NCI-H2196 (cell line): ENCODE measurements at regions not wholly inside any gene's neighbourhood (a gene's known extent, or its start where the extent isn't known, plus 50 kb on each side); places are given as distances from the start of the nearest gene placed in this dataset.

ENCODE experiments used
- DNase-seq: peaks from one replicate; lab custom pipeline; 2025; ENCODE audit not compliant: unreplicated experiment; lab: John Stamatoyannopoulos, UW

GRCh38 chr9:89744730-89745129 is 139.9 kb downstream of the GADD45G start:
- DNase-seq, result no peak

GRCh38 chr9:89745601-89746376 is 141.0 kb downstream of the GADD45G start:
- DNase-seq, result no peak

- no peak for DNase-seq
Measured at GRCh38 chr9:89746385-89747116, 141.7 kb downstream of the GADD45G start.

- DNase-seq, result no peak
Measured at GRCh38 chr9:89747596-89747995, 142.8 kb downstream of the GADD45G start.

- no peak for DNase-seq
Measured at GRCh38 chr9:89748021-89748670, 143.3 kb downstream of the GADD45G start.

- no peak for DNase-seq
Measured at GRCh38 chr9:89748831-89749499, 144.2 kb downstream of the GADD45G start.

GRCh38 chr9:89749500-89750116 is 144.8 kb downstream of the GADD45G start:
- DNase-seq, result no peak

GRCh38 chr9:89750117-89750791 is 145.4 kb downstream of the GADD45G start:
- DNase-seq, result no peak

GRCh38 chr9:89751079-89751825 is 146.4 kb downstream of the GADD45G start:
- DNase-seq, result no peak

GRCh38 chr9:89752154-89752553 is 147.3 kb downstream of the GADD45G start:
- no peak for DNase-seq

- DNase-seq, result no peak
Measured at GRCh38 chr9:89753472-89754055, 148.8 kb downstream of the GADD45G start.

- no peak for DNase-seq
Measured at GRCh38 chr9:89754193-89754592, 149.4 kb downstream of the GADD45G start.

- peak; percentile 16 for DNase-seq
Measured at GRCh38 chr9:89755821-89756220, 151.0 kb downstream of the GADD45G start.

GRCh38 chr9:89756891-89757537 is 152.2 kb downstream of the GADD45G start:
- peak; percentile 16 for DNase-seq

- DNase-seq, result no peak
Measured at GRCh38 chr9:89757776-89758528, 153.1 kb downstream of the GADD45G start.

GRCh38 chr9:89759572-89759971 is 154.8 kb downstream of the GADD45G start:
- no peak for DNase-seq

GRCh38 chr9:89760123-89760522 is 155.3 kb downstream of the GADD45G start:
- no peak for DNase-seq

GRCh38 chr9:89764217-89764616 is 159.4 kb downstream of the GADD45G start:
- DNase-seq, result no peak
